ENCODE measurements at regions not wholly inside any gene's neighbourhood (a gene's known extent, or its start where the extent isn't known, plus 50 kb on each side); places are given as distances from the start of the nearest gene placed in this dataset.
"Not testable (repeated sequence)": the region's sequence is repeated elsewhere in the genome, so short reads cannot be mapped to it uniquely, and the experiment has no call there.

GRCh38 chr6:145261758-145262157 lies 473.6 kb downstream of the EPM2A start:
- DNase-seq (ENCODE audit: low read depth, low spot score) = no peak

GRCh38 chr6:145262771-145263170 lies 472.5 kb downstream of the EPM2A start:
- no peak for DNase-seq (ENCODE audit: low read depth, low spot score)

GRCh38 chr6:145263778-145264211 lies 471.5 kb downstream of the EPM2A start:
- DNase-seq (ENCODE audit: low read depth, low spot score) = no peak

- no peak for DNase-seq (ENCODE audit: low read depth, low spot score)
Measured at GRCh38 chr6:145266432-145267075, 468.8 kb downstream of the EPM2A start.

GRCh38 chr6:145267076-145267867 lies 468.0 kb downstream of the EPM2A start:
- DNase-seq (ENCODE audit: low read depth, low spot score) = no peak

GRCh38 chr6:145270464-145270863 lies 464.9 kb downstream of the EPM2A start:
- DNase-seq (ENCODE audit: low read depth, low spot score) = no peak

- DNase-seq (ENCODE audit: low read depth, low spot score) = no peak
Measured at GRCh38 chr6:145271040-145271439, 464.3 kb downstream of the EPM2A start.

- DNase-seq (ENCODE audit: low read depth, low spot score) = no peak
Measured at GRCh38 chr6:145271577-145271976, 463.7 kb downstream of the EPM2A start.

GRCh38 chr6:145272246-145272645 lies 463.1 kb downstream of the EPM2A start:
- no peak for DNase-seq (ENCODE audit: low read depth, low spot score)

GRCh38 chr6:145273136-145273535 lies 462.2 kb downstream of the EPM2A start:
- DNase-seq (ENCODE audit: low read depth, low spot score) = no peak

GRCh38 chr6:145274083-145274482 lies 461.2 kb downstream of the EPM2A start:
- DNase-seq (ENCODE audit: low read depth, low spot score) = no peak

- no peak for DNase-seq (ENCODE audit: low read depth, low spot score)
Measured at GRCh38 chr6:145275019-145275418, 460.3 kb downstream of the EPM2A start.

GRCh38 chr6:145275787-145276186 lies 459.5 kb downstream of the EPM2A start:
- no peak for DNase-seq (ENCODE audit: low read depth, low spot score)

- DNase-seq (ENCODE audit: low read depth, low spot score) = no peak
Measured at GRCh38 chr6:145276756-145277155, 458.6 kb downstream of the EPM2A start.

GRCh38 chr6:145277358-145278086 lies 457.8 kb downstream of the EPM2A start:
- DNase-seq (ENCODE audit: low read depth, low spot score) = no peak

- no peak for DNase-seq (ENCODE audit: low read depth, low spot score)
Measured at GRCh38 chr6:145278163-145278807, 457.0 kb downstream of the EPM2A start.

- DNase-seq (ENCODE audit: low read depth, low spot score) = no peak
Measured at GRCh38 chr6:145279551-145279950, 455.8 kb downstream of the EPM2A start.

GRCh38 chr6:145279993-145280392 lies 455.3 kb downstream of the EPM2A start:
- DNase-seq (ENCODE audit: low read depth, low spot score) = no peak

- DNase-seq (ENCODE audit: low read depth, low spot score) = not testable (repeated sequence)
Measured at GRCh38 chr6:145283209-145283608, 452.1 kb downstream of the EPM2A start.

- DNase-seq (ENCODE audit: low read depth, low spot score) = no peak
Measured at GRCh38 chr6:145283856-145284255, 451.5 kb downstream of the EPM2A start.

- DNase-seq (ENCODE audit: low read depth, low spot score) = no peak
Measured at GRCh38 chr6:145286916-145287315, 448.4 kb downstream of the EPM2A start.

- no peak for DNase-seq (ENCODE audit: low read depth, low spot score)
Measured at GRCh38 chr6:145289573-145289972, 445.7 kb downstream of the EPM2A start.
